ENCODE measurements at regions not wholly inside any gene's neighbourhood (a gene's known extent, or its start where the extent isn't known, plus 50 kb on each side); places are given as distances from the start of the nearest gene placed in this dataset.

DNA sequence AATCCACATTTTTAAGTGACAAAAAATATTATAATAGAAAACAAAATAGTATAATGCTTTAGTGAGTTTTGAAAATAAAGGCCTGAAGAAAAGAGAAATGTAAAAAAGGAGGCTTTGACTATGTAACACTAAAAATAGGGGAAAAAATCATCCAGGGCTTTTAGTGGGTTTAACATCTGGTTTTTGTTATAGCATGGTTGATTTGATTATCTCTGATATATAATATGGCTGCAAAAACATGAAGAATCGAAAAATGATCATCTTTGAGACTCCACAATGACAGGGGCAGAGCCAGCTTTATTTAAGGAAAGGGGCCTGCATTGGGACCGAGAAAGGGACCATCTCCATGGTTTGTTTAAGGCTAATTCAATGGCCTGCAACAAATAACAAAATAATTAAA lies 393.8 kb downstream of the PLK2 start:
- CTCF ChIA-PET: no interaction called here
- Histone ChIP-seq H3K4me1 (ENCODE audit: insufficient read depth, low read length, poor library complexity, severe bottlenecking) (no peaks in the 10 kb centered on the region), H3K4me3 (ENCODE audit: low read depth, low read length, poor library complexity, severe bottlenecking) (no peak overlapping the region), H3K9me3 (ENCODE audit: low read depth, low read length, poor library complexity, severe bottlenecking) (no peaks in the 10 kb centered on the region), H3K27ac (ENCODE audit: low read depth, low read length, poor library complexity, severe bottlenecking) (no peak overlapping the region), H3K36me3 (ENCODE audit: insufficient read depth, low read length, poor library complexity, severe bottlenecking) (no peaks in the 10 kb centered on the region), H3K27me3 (replicated peaks; ENCODE audit: insufficient read depth, low read depth, low read length, poor library complexity) (no peaks in the 10 kb centered on the region)
- POLR2A ChIA-PET (ENCODE audit: low non-redundant PET): no interaction called here
- intact Hi-C loops (cut with micrococcal nuclease; ENCODE audit: unreplicated experiment): no loop called here
- TF ChIP-seq, protein P1, sequence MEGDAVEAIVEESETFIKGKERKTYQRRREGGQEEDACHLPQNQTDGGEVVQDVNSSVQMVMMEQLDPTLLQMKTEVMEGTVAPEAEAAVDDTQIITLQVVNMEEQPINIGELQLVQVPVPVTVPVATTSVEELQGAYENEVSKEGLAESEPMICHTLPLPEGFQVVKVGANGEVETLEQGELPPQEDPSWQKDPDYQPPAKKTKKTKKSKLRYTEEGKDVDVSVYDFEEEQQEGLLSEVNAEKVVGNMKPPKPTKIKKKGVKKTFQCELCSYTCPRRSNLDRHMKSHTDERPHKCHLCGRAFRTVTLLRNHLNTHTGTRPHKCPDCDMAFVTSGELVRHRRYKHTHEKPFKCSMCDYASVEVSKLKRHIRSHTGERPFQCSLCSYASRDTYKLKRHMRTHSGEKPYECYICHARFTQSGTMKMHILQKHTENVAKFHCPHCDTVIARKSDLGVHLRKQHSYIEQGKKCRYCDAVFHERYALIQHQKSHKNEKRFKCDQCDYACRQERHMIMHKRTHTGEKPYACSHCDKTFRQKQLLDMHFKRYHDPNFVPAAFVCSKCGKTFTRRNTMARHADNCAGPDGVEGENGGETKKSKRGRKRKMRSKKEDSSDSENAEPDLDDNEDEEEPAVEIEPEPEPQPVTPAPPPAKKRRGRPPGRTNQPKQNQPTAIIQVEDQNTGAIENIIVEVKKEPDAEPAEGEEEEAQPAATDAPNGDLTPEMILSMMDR (conservative IDR thresholded peaks at IDR 0.05; ENCODE audit: low read depth, low read length): no peak
- no peak for TF ChIP-seq EZH2 (IDR thresholded peaks at IDR 0.05; ENCODE audit: borderline replicate concordance, low read depth, low read length, poor library complexity, severe bottlenecking)
- BruUV-seq (replicated peaks): no TSS peak
- no peak for DNase-seq (ENCODE audit: low spot score)

DNA sequence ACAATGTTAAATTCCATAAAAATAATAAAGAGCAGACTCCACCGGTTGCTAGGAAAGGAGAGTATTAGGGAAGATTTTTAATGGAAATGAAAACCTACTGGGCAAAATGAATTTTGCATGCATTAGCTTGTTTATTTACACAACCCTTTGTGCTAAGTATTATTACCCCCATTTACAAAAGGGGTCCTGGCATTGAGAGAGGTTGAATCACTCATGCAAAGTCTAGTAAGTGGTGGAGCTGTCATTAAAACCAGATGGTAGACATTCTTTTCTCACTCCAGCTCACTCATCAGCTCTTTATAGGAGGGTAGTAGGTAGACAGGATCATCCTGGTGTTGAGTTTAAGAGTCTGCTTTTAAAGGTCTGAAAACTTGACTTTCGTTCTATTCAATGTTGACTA lies 395.1 kb downstream of the PLK2 start:
- Histone ChIP-seq H3K9me3 (ENCODE audit: low read depth, low read length, poor library complexity, severe bottlenecking) (no peaks in the 10 kb centered on the region), H3K27ac (ENCODE audit: low read depth, low read length, poor library complexity, severe bottlenecking) (no peak overlapping the region), H3K27me3 (replicated peaks; ENCODE audit: insufficient read depth, low read depth, low read length, poor library complexity) (no peaks in the 10 kb centered on the region), H3K4me3 (ENCODE audit: low read depth, low read length, poor library complexity, severe bottlenecking) (no peak overlapping the region), H3K36me3 (ENCODE audit: insufficient read depth, low read length, poor library complexity, severe bottlenecking) (no peaks in the 10 kb centered on the region), H3K4me1 (ENCODE audit: insufficient read depth, low read length, poor library complexity, severe bottlenecking) (no peaks in the 10 kb centered on the region)
- no TSS peak for BruUV-seq (replicated peaks)
- DNase-seq (ENCODE audit: low spot score): no peak
- ChIA-PET POLR2A (ENCODE audit: low non-redundant PET) (no interaction called here), CTCF (no interaction called here)
- TF ChIP-seq EZH2 (IDR thresholded peaks at IDR 0.05; ENCODE audit: borderline replicate concordance, low read depth, low read length, poor library complexity, severe bottlenecking): no peak
- TF ChIP-seq, protein P1 (conservative IDR thresholded peaks at IDR 0.05; ENCODE audit: low read depth, low read length): no peak
- intact Hi-C loops (cut with micrococcal nuclease; ENCODE audit: unreplicated experiment): no loop called here

DNA sequence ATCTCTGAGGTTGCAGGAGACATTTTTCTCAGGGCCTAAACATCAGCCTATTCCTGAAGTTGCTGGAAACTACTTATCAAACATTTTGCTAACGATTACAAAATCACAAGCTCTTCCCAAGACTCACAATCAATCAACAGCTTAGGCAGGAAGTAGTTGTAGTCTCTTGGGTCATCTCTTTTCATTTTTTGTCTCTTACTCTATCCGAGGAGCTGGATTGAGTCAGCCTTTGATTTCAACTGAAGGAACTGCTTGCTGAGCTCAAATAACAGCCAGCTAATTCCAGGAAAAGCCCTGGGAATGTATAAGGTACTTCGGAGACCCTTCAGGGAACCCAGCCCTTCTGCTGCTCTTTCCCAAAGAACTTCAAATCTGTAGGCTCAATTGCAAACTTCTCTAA lies 398.9 kb downstream of the PLK2 start:
- no peak for DNase-seq (ENCODE audit: low spot score)
- CTCF ChIA-PET: no interaction called here

More for the DNA sequence above, 398.9 kb downstream of the PLK2 start:
- Histone ChIP-seq H3K9me3 (ENCODE audit: low read depth, low read length, poor library complexity, severe bottlenecking) (no peaks in the 10 kb centered on the region), H3K27ac (ENCODE audit: low read depth, low read length, poor library complexity, severe bottlenecking) (no peak overlapping the region), H3K4me1 (ENCODE audit: insufficient read depth, low read length, poor library complexity, severe bottlenecking) (no peaks in the 10 kb centered on the region), H3K36me3 (ENCODE audit: insufficient read depth, low read length, poor library complexity, severe bottlenecking) (no peaks in the 10 kb centered on the region), H3K4me3 (ENCODE audit: low read depth, low read length, poor library complexity, severe bottlenecking) (no peak overlapping the region), H3K27me3 (replicated peaks; ENCODE audit: insufficient read depth, low read depth, low read length, poor library complexity) (no peaks in the 10 kb centered on the region)
- intact Hi-C loops (cut with micrococcal nuclease; ENCODE audit: unreplicated experiment): no loop called here
- no peak for TF ChIP-seq EZH2 (IDR thresholded peaks at IDR 0.05; ENCODE audit: borderline replicate concordance, low read depth, low read length, poor library complexity, severe bottlenecking)
- TF ChIP-seq, protein P1 (conservative IDR thresholded peaks at IDR 0.05; ENCODE audit: low read depth, low read length): no peak
- POLR2A ChIA-PET (ENCODE audit: low non-redundant PET): no interaction called here
- BruUV-seq (replicated peaks): no TSS peak
